Thoracic aorta (tissue), 2 donors: ENCODE measurements at regions not wholly inside any gene's neighbourhood (a gene's known extent, or its start where the extent isn't known, plus 50 kb on each side); places are given as distances from the start of the nearest gene placed in this dataset.

Experiments
- ATAC-seq: fragments of 150-250 bp; one replicate; pipeline ENCODE4 v1.8.0; 2017; ENCODE audit warnings: low read depth; ENCODE audit not compliant: insufficient number of reproducible peaks, low FRiP score
- DNase-seq: peaks from one replicate; pipeline ENCODE4 v3.0.0-alpha.2; 2020; ENCODE audit warnings: low spot score
- H3K27ac ChIP-seq, 2 donors: fragments of 200-600 bp; sonication (generic); 1 replicate in 1 of 2; 2 replicates in 1 of 2; pipeline ENCODE4 v1.5.1; 2016; ENCODE audit warnings: mild to moderate bottlenecking in 2 of 2, moderate library complexity in 2 of 2
- H3K27me3 ChIP-seq: fragments of 200-600 bp; sonication (generic); replicated peaks from 2 replicates; pipeline ENCODE4 v1.6.0; 2016; ENCODE audit warnings: mild to moderate bottlenecking; ENCODE audit not compliant: insufficient read depth
- H3K36me3 ChIP-seq: fragments of 200-600 bp; sonication (generic); one replicate; pipeline ENCODE4 v1.5.1; 2016
- H3K4me1 ChIP-seq, 2 donors: fragments of 200-600 bp; sonication (generic); 1 replicate in 1 of 2; 2 replicates in 1 of 2; pipeline versions ENCODE4 v1.5.1 to v1.6.0; 2016; ENCODE audit warnings: low read depth in 2 of 2, mild to moderate bottlenecking in 1 of 2; ENCODE audit not compliant: control insufficient read depth in 1 of 2
- H3K4me3 ChIP-seq: fragments of 200-600 bp; sonication (generic); 2 replicates; pipeline ENCODE4 v1.5.1; 2016; ENCODE audit warnings: mild to moderate bottlenecking
- H3K9me3 ChIP-seq: fragments of 200-600 bp; sonication (generic); 2 replicates; pipeline ENCODE4 v1.5.1; 2016
- TF ChIP-seq, protein P1 (sequence below): fragments of 200-600 bp; sonication (generic); IDR thresholded peaks from one replicate; pipeline ENCODE4 v1.5.1; 2019; ENCODE audit warnings: antibody characterized with exemption

DNA sequence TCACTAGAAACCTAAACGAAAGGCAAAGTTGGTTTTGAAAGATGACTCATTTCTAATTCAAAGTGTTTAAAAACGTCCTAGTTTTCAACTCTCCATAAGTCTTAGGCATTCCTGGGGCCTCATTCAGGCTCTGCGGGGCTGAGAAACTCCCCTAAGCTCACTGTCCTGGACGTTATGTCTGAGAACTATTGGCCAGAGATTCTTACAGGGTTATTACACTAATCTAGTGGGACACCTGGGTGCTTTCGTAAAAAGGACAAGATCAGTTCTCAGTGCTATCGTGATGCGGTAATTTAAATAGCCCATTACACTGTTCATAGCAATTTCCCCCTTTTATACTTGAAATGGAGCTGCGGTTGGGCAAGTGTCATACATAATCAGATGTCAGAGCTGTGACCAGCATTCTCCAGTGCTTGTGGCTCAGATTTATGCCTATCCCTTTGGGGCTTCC is 280.9 kb downstream of the QKI start:
- Histone ChIP-seq H3K4me1 (no peaks in the 10 kb centered on the region), H3K36me3 (no peaks in the 10 kb centered on the region), H3K27ac (no peak overlapping the region), H3K9me3 (no peaks in the 10 kb centered on the region), H3K4me3 (no peak overlapping the region), H3K27me3 (no peaks in the 10 kb centered on the region)
- DNase-seq, result no peak
- ATAC-seq, result no peak
- TF ChIP-seq, protein P1, sequence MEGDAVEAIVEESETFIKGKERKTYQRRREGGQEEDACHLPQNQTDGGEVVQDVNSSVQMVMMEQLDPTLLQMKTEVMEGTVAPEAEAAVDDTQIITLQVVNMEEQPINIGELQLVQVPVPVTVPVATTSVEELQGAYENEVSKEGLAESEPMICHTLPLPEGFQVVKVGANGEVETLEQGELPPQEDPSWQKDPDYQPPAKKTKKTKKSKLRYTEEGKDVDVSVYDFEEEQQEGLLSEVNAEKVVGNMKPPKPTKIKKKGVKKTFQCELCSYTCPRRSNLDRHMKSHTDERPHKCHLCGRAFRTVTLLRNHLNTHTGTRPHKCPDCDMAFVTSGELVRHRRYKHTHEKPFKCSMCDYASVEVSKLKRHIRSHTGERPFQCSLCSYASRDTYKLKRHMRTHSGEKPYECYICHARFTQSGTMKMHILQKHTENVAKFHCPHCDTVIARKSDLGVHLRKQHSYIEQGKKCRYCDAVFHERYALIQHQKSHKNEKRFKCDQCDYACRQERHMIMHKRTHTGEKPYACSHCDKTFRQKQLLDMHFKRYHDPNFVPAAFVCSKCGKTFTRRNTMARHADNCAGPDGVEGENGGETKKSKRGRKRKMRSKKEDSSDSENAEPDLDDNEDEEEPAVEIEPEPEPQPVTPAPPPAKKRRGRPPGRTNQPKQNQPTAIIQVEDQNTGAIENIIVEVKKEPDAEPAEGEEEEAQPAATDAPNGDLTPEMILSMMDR, result no peak

DNA sequence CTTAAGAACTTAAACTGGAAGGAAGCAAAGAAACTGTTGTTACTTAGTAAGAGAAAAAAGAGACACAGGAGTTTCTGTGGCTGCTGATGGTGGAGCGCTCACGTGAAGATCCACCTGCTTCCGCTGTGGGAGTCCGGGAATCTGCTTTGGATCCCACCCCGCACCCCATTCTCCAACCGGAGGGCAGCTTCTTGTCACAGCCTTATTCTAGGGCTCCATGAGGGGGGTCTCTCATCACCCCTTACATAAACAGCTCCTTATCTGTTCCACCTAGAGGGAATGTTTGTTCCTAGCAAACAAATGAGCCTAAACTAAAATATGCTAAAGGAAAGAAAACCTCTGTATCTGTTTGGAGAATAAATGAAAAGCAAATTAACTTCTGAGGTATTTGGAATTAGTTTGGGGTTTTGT is 280.5 kb downstream of the QKI start:
- ATAC-seq (no peak), DNase-seq (no peak)

DNA sequence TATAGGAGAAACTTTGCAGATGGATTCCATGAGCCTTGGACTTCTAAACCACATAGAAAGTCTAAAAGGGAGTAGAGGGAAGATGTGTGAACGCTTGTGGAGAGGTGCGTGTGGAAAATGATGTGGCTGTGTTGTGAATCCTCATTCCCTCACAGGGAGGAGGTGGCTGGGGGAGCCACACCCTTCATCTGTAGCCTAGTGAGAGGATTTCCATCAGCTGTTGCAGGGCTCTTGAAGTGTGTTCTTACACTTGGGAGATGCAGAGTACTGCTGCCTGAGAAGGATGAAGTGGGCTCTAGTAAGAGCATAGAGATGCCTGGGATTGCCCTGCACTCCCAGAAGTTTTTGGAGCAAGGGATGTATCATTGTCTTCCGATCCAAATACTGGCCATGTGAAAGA is 279.6 kb downstream of the QKI start:
- H3K4me1 ChIP-seq, result no peaks in the 10 kb centered on the region
- no peaks in the 10 kb centered on the region for H3K9me3 ChIP-seq
- ATAC-seq, result no peak
- no peak overlapping the region for H3K27ac ChIP-seq
- no peak overlapping the region for H3K4me3 ChIP-seq
- no peaks in the 10 kb centered on the region for H3K27me3 ChIP-seq
- TF ChIP-seq, protein P1, result no peak
- no peaks in the 10 kb centered on the region for H3K36me3 ChIP-seq
- no peak for DNase-seq

More for the DNA sequence above, 280.5 kb downstream of the QKI start:
- Histone ChIP-seq H3K27me3 (no peaks in the 10 kb centered on the region), H3K36me3 (no peaks in the 10 kb centered on the region), H3K27ac (no peak overlapping the region), H3K4me3 (no peak overlapping the region), H3K4me1 (no peaks in the 10 kb centered on the region), H3K9me3 (no peaks in the 10 kb centered on the region)
- TF ChIP-seq, protein P1, result no peak

DNA sequence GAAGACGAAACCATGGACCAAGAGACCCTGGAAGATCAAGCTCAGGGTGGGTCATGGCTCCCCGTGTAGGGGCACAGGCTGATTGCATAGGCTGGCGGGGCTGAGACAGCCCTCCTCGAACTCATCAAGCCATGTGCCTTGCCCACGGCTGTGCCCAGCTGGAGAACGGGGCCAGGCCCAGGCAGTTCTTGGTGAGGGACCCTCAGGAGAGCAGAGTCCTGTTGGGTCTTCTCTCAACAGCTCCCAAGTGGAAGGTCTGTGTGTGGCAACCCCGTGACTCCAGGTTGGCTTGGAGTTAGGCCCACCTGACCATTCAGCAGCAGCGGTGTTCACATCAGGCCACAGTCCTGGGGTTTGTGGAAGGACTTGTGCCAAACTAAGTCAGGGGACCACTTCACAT is 276.5 kb downstream of the QKI start:
- no peak for DNase-seq
- Histone ChIP-seq H3K27ac (no peak overlapping the region), H3K4me1 (no peaks in the 10 kb centered on the region), H3K27me3 (no peaks in the 10 kb centered on the region), H3K4me3 (no peak overlapping the region), H3K9me3 (no peaks in the 10 kb centered on the region), H3K36me3 (no peaks in the 10 kb centered on the region)
- TF ChIP-seq, protein P1, result no peak
- no peak for ATAC-seq

DNA sequence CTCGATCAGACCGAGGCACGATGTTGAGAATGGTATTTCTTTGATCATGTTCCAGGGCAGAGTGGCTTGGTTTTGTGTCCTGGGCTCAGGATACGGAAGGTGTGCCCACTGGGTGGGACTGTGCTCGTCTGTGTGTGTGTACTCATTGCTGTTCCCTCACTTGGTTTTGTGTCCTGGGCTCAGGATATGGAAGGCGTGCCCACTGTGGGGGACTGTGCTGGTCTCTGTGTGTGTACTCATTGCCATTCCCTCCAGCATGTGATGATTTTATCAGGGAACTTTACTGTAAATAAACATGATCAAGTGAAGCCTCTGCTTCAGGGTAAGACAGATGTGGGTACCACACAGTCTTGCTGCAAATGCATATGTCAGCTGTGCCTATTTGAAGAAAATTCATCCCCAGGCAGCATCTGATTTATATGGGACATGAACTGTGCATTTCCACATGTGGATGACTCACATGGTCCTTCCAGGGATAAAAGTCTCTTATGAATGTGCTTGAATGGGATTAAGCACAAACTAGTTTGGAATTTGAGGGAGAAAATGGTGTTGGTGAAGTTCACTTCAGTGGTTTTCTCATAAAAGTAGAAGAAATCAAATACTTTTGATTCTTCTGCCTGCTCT is 274.3 kb downstream of the QKI start:
- Histone ChIP-seq H3K9me3 (no peaks in the 10 kb centered on the region), H3K4me1 (no peaks in the 10 kb centered on the region), H3K27ac (no peak overlapping the region), H3K27me3 (no peaks in the 10 kb centered on the region), H3K36me3 (no peaks in the 10 kb centered on the region), H3K4me3 (no peak overlapping the region)
- TF ChIP-seq, protein P1, result no peak
- DNase-seq (no peak), ATAC-seq (no peak)
